ENCODE measurements at regions not wholly inside any gene's neighbourhood (a gene's known extent, or its start where the extent isn't known, plus 50 kb on each side); places are given as distances from the start of the nearest gene placed in this dataset.
"Not testable (repeated sequence)": the region's sequence is repeated elsewhere in the genome, so short reads cannot be mapped to it uniquely, and the experiment has no call there.

DNA sequence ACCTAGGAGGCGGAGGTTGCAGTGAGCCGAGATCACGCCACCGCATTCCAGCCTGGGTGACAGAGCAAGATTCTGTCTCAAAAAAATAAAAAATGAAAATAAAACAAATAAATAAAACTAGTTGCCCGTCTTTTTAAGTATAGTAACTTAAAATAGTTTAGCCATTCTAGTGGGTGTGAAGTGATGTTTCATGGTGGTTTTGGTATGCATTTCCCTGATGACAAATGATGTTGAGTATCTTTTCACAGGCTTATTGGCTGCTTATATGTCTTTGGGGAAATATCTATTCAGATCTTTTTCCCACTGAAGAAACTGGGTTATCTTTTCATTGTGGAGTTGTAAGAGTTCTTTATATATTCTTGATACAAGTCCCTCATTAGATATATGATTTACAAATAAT, 102.4 kb upstream of the METAP2 start:
- CTCF ChIA-PET (ENCODE audit: unreplicated experiment) = no interaction called here
- Histone ChIP-seq H3K9me3 (ENCODE audit: low read length) (no peaks in the 10 kb centered on the region), H3K4me1 (ENCODE audit: insufficient read depth, low read length, poor library complexity, severe bottlenecking) (peaks cover 5% of the 10 kb centered on the region), H2AFZ (ENCODE audit: low read length) (0 out of 2 replicates have a peak overlapping the region, but pooled peaks have one; percentile 28), H4K20me1 (ENCODE audit: insufficient read depth, low read length) (no peaks in the 10 kb centered on the region), H3K9me2 (ENCODE audit: insufficient read depth, low read length) (no peaks in the 10 kb centered on the region), H3K27ac (ENCODE audit: low read depth, low read length, poor library complexity, severe bottlenecking) (no peak overlapping the region), H3K4me2 (ENCODE audit: low read length) (no peak overlapping the region), H3K79me2 (ENCODE audit: insufficient read depth, low read depth, low read length) (no peaks in the 10 kb centered on the region), H3K4me3 (ENCODE audit: low read depth, low read length, poor library complexity, severe bottlenecking) (no peak overlapping the region), H3K36me3 (ENCODE audit: insufficient read depth, low read length) (no peaks in the 10 kb centered on the region)
- BruUV-seq (replicated peaks) = no TSS peak
- intact Hi-C loops (cut with micrococcal nuclease; ENCODE audit: unreplicated experiment) = no loop called here
- POLR2A ChIA-PET = interaction anchor here (0.6 to 0.8 kb wide), 2 partner anchors 40 to 168 kb away, joined by 3 to 5 read pairs; no protein-coding TSS in a partner anchor
- no peak for DNase-seq (ENCODE audit: low spot score)
- TF ChIP-seq CTCF (conservative IDR thresholded peaks at IDR 0.05; ENCODE audit: low read length) (no peak), EZH2phosphoT487 (IDR thresholded peaks at IDR 0.05; ENCODE audit: borderline replicate concordance, low read depth, low read length) (no peak)

DNA sequence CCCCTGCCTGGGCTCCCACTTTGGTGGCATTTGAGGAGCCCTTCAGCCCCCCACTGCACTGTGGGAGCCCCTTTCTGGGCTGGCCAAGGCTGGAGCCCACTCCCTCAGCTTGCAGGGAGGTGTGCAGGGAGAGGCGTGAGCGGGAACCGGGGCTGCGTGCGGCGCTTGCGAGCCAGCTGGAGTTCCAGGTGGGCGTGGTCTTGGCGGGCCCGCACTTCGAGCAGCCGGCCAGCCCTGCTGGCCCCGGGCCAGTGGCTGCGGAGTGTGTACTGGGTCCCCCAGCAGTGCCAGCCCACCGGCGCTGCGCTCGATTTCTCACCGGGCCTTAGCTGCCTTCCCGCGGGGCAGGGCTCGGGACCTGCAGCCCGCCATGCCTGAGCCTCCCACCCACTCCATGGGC, 94.5 kb upstream of the METAP2 start:
- H3K9me2 ChIP-seq (ENCODE audit: insufficient read depth, low read length); CTCF ChIA-PET (ENCODE audit: unreplicated experiment); intact Hi-C loops (cut with micrococcal nuclease; ENCODE audit: unreplicated experiment): not testable (repeated sequence)

GRCh38 chr12:95380334-95380733, 93.6 kb upstream of the METAP2 start:
- BruUV-seq (replicated peaks) = not testable (repeated sequence)
- POLR2A ChIA-PET = interaction anchor here (0.7 to 1.3 kb wide), 2 partner anchors 81 to 90 kb away, joined by 3 to 4 read pairs; no protein-coding TSS in a partner anchor

More for the DNA sequence above, 94.5 kb upstream of the METAP2 start:
- H3K27ac ChIP-seq (ENCODE audit: low read depth, low read length, poor library complexity, severe bottlenecking); BruUV-seq (replicated peaks); H4K20me1 ChIP-seq (ENCODE audit: insufficient read depth, low read length); H3K4me2 ChIP-seq (ENCODE audit: low read length); H3K4me1 ChIP-seq (ENCODE audit: insufficient read depth, low read length, poor library complexity, severe bottlenecking); H3K36me3 ChIP-seq (ENCODE audit: insufficient read depth, low read length); H3K9me3 ChIP-seq (ENCODE audit: low read length); H2AFZ ChIP-seq (ENCODE audit: low read length); DNase-seq (ENCODE audit: low spot score); H3K79me2 ChIP-seq (ENCODE audit: insufficient read depth, low read depth, low read length); H3K4me3 ChIP-seq (ENCODE audit: low read depth, low read length, poor library complexity, severe bottlenecking): not testable (repeated sequence)
- POLR2A ChIA-PET = interaction anchor here (0.7 kb wide), 1 partner anchor 91 kb away, joined by 3 read pairs; no protein-coding TSS in a partner anchor

More at GRCh38 chr12:95380334-95380733, 93.6 kb upstream of the METAP2 start:
- intact Hi-C loops (cut with micrococcal nuclease; ENCODE audit: unreplicated experiment); H3K4me3 ChIP-seq (ENCODE audit: low read depth, low read length, poor library complexity, severe bottlenecking); H2AFZ ChIP-seq (ENCODE audit: low read length); H3K9me2 ChIP-seq (ENCODE audit: insufficient read depth, low read length); DNase-seq (ENCODE audit: low spot score); H3K36me3 ChIP-seq (ENCODE audit: insufficient read depth, low read length); H4K20me1 ChIP-seq (ENCODE audit: insufficient read depth, low read length); H3K27ac ChIP-seq (ENCODE audit: low read depth, low read length, poor library complexity, severe bottlenecking); CTCF ChIA-PET (ENCODE audit: unreplicated experiment); H3K4me1 ChIP-seq (ENCODE audit: insufficient read depth, low read length, poor library complexity, severe bottlenecking); H3K4me2 ChIP-seq (ENCODE audit: low read length); H3K79me2 ChIP-seq (ENCODE audit: insufficient read depth, low read depth, low read length); H3K9me3 ChIP-seq (ENCODE audit: low read length): not testable (repeated sequence)
